Neural progenitor cell (in vitro differentiated cells): ENCODE measurements at regions not wholly inside any gene's neighbourhood (a gene's known extent, or its start where the extent isn't known, plus 50 kb on each side); places are given as distances from the start of the nearest gene placed in this dataset.
A peak's percentile ranks its signal among the peaks of the same experiment; 100 is the strongest.

Source experiments
- CTCF ChIP-seq: fragments of 200-600 bp; sonication (generic); IDR thresholded peaks from 2 replicates; pipeline ENCODE4 v1.5.1; 2017; ENCODE audit warnings: antibody characterized with exemption, mild to moderate bottlenecking
- EZH2phosphoT487 ChIP-seq: fragments of 200-600 bp; sonication (generic); IDR thresholded peaks from 2 replicates; pipeline ENCODE4 v1.6.1; 2017; ENCODE audit warnings: antibody characterized with exemption

GRCh38 chr15:96416218-96416933, 85.9 kb downstream of the NR2F2 start:
- TF ChIP-seq CTCF (no peak), EZH2phosphoT487 (peak; percentile 84)
